Heart right ventricle (tissue), 16 donors: ENCODE measurements at regions not wholly inside any gene's neighbourhood (a gene's known extent, or its start where the extent isn't known, plus 50 kb on each side); places are given as distances from the start of the nearest gene placed in this dataset.

Experiments
- ATAC-seq, 8 donors: fragments of 200-7000 bp; cut with Tn5 transposase; one replicate each; pipeline ENCODE4 v1.9.1; 2020; ENCODE audit warnings: mild to moderate bottlenecking in 8 of 8, moderate library complexity in 8 of 8, moderate number of reproducible peaks in 1 of 8
- DNase-seq, 2 donors: peaks; one replicate each; pipeline ENCODE4 v3.0.0-alpha.2; 2020
- H3K27ac ChIP-seq, 10 donors: fragments of 200-600 bp; sonication (generic) in 2 of 10; one replicate each; pipeline versions ENCODE4 v1.5.0 to v1.8.0; 2020 to 2022; ENCODE audit warnings: mild to moderate bottlenecking in 3 of 10
- H3K27me3 ChIP-seq, 7 donors: fragments of 200-600 bp; one replicate each; pipeline ENCODE4 v1.8.0; 2021 to 2022; ENCODE audit warnings: mild to moderate bottlenecking in 2 of 7
- H3K36me3 ChIP-seq, 9 donors: fragments of 200-600 bp; sonication (generic) in 1 of 9; one replicate each; pipeline versions ENCODE4 v1.5.0 to v1.8.0; 2020 to 2022; ENCODE audit warnings: mild to moderate bottlenecking in 2 of 9
- H3K4me1 ChIP-seq, 9 donors: fragments of 200-600 bp; sonication (generic) in 1 of 9; one replicate each; pipeline versions ENCODE4 v1.5.0 to v1.8.0; 2020 to 2022; ENCODE audit warnings: mild to moderate bottlenecking in 4 of 9
- H3K4me3 ChIP-seq, 10 donors: fragments of 200-600 bp; sonication (generic) in 2 of 10; one replicate each; pipeline versions ENCODE4 v1.5.0 to v1.8.0; 2020 to 2022; ENCODE audit warnings: mild to moderate bottlenecking in 7 of 10, moderate library complexity in 2 of 10
- H3K9me3 ChIP-seq, 11 donors: fragments of 200-600 bp in 10 of 11; sonication (generic) in 2 of 11; one replicate each; pipeline versions ENCODE4 v1.5.0 to v1.8.0; 2013 to 2022; ENCODE audit warnings: mild to moderate bottlenecking in 2 of 11, control low read depth in 1 of 11, moderate library complexity in 1 of 11
- CTCF ChIP-seq, 9 donors: fragments of 200-600 bp; sonication (generic) in 2 of 9; IDR thresholded peaks; one replicate each; pipeline versions ENCODE4 v1.5.0 to v1.8.0; 2021 to 2022; ENCODE audit warnings: antibody characterized with exemption in 9 of 9, mild to moderate bottlenecking in 5 of 9, moderate library complexity in 1 of 9
- WGBS, 2 donors: extraction: QIAGEN DNeasy Blood & Tissue Kit; methylation state at CpG; one replicate each; pipeline ENCODE4 v1.1.7; 2013; ENCODE audit warnings: inconsistent platforms in 1 of 2; 5-methylcytosine and 5-hydroxymethylcytosine counted together
- intact Hi-C, 10 donors: fragments of 100-400 bp; cut with DNase I; formaldehyde crosslinking; loops; one replicate each; pipeline versions ENCODE4 v1.11.1 to v1.14.2; 2022
- donor health status: Arrhythmogenic right ventricular cardiomyopathy.
- donor health status: ischemic (EF 13 %, LVEDD 7.1; RV severe dilation, severe dysfunction).
- donor health status: healthy with polysubstance abuse.
- donor health status: DM: no; HTN: yes; CAD: no.
- donor health status: DM: no; HTN: no; CAD: no.
- donor health status: ischemic (EF 25% LVEDD 6.9; RV normal size, moderate dysfunction).
- donor health status: ischemic (EF 25% LVEDD 5.7; RV mildly dilated, moderate dysfunction).
- donor health status: healthy.
- donor health status: DM: yes; HTN: yes; CAD: no.
- donor health status: Ischemic cardiomyopathy.
- donor health status: ischemic (EF 35%, LVEDD 5.7; RV mildly dilated, moderate dysfunction).
- donor health status: nonischemic (EF 11% LVEDD 7.7; RV severe dilation, severe dysfunction).
- donor health status: DM: yes; HTN: yes; CAD: no.
- donor health status: PGD.
- donor health status: ischemic (EF 29% LVEDD 5.4; RV normal size, mild dysfunction).
- donor health status: nonischemic (EF 23%, LVEDD 6.1; RV moderate dilation, normal function).

- H3K4me1 ChIP-seq = peaks cover 0 to 10% (median 0%) of the 10 kb centered on the region in 9 donors
- no peak overlapping the region for H3K27ac ChIP-seq
- DNase-seq (no peak), ATAC-seq (no peak)
- intact Hi-C loops = no loop called here
- no peak for TF ChIP-seq CTCF (IDR thresholded peaks at IDR 0.05)
- H3K27me3 ChIP-seq = no peaks in the 10 kb centered on the region
- no peaks in the 10 kb centered on the region for H3K9me3 ChIP-seq
- H3K4me3 ChIP-seq = no peak overlapping the region
- no peaks in the 10 kb centered on the region for H3K36me3 ChIP-seq
Measured at GRCh38 chr5:96530901-96531300, 97.9 kb upstream of the PCSK1 start.

GRCh38 chr5:96533371-96533770 is 100.3 kb upstream of the PCSK1 start:
- Histone ChIP-seq H3K9me3 (no peaks in the 10 kb centered on the region), H3K36me3 (no peaks in the 10 kb centered on the region), H3K27ac (no peak overlapping the region), H3K27me3 (no peaks in the 10 kb centered on the region), H3K4me3 (no peak overlapping the region), H3K4me1 (peaks cover 0 to 19% (median 4%) of the 10 kb centered on the region in 9 donors)
- TF ChIP-seq CTCF (IDR thresholded peaks at IDR 0.05) = no peak
- 89 to 91% methylated on average over 4 of the region's 4 CpGs for WGBS, 2 donors
- intact Hi-C loops = no loop called here
- no peak for ATAC-seq
- DNase-seq = no peak

- Histone ChIP-seq H3K27ac (peak overlapping the region in 1 of 10 donors; percentile 80), H3K36me3 (no peaks in the 10 kb centered on the region), H3K4me1 (peaks cover 0 to 19% (median 0%) of the 10 kb centered on the region in 9 donors), H3K27me3 (no peaks in the 10 kb centered on the region), H3K4me3 (no peak overlapping the region), H3K9me3 (no peaks in the 10 kb centered on the region)
- intact Hi-C loops = no loop called here
- ATAC-seq (peak in 2 of 8 donors; percentile 26 to 52), DNase-seq (no peak)
- WGBS, 2 donors = 43 to 50% methylated on average over 3 of the region's 3 CpGs
- no peak for TF ChIP-seq CTCF (IDR thresholded peaks at IDR 0.05)
Measured at GRCh38 chr5:96537386-96537785, 104.3 kb upstream of the PCSK1 start.

GRCh38 chr5:96538808-96539250 is 105.8 kb upstream of the PCSK1 start:
- DNase-seq (no peak), ATAC-seq (no peak)
- H3K4me1 ChIP-seq = peaks cover 0 to 19% (median 0%) of the 10 kb centered on the region in 9 donors
- H3K36me3 ChIP-seq = no peaks in the 10 kb centered on the region
- H3K4me3 ChIP-seq = no peak overlapping the region
- peaks cover 0 to 4% (median 0%) of the 10 kb centered on the region in 11 donors for H3K9me3 ChIP-seq
- intact Hi-C loops = no loop called here
- no peak for TF ChIP-seq CTCF (IDR thresholded peaks at IDR 0.05)
- 93 to 94% methylated on average over 1 of the region's 1 CpG for WGBS, 2 donors
- H3K27me3 ChIP-seq = no peaks in the 10 kb centered on the region
- H3K27ac ChIP-seq = no peak overlapping the region
